ENCODE measurements at regions not wholly inside any gene's neighbourhood (a gene's known extent, or its start where the extent isn't known, plus 50 kb on each side); places are given as distances from the start of the nearest gene placed in this dataset.

GRCh38 chr5:112648264-112648663, 89.4 kb upstream of the APC start:
- no peak overlapping the region for H3K4me3 ChIP-seq
- no peaks in the 10 kb centered on the region for H3K9me3 ChIP-seq
- peaks cover 6% of the 10 kb centered on the region for H3K4me1 ChIP-seq (ENCODE audit: low read depth)
- DNase-seq (no peak), ATAC-seq (no peak)
- no peaks in the 10 kb centered on the region for H3K36me3 ChIP-seq (ENCODE audit: low read depth)
- TF ChIP-seq CTCF (IDR thresholded peaks at IDR 0.05) = no peak
- intact Hi-C loops (cut with DNase I, micrococcal nuclease) = no loop called here

- Histone ChIP-seq H3K36me3 (ENCODE audit: low read depth) (no peaks in the 10 kb centered on the region), H3K4me3 (no peak overlapping the region), H3K9me3 (no peaks in the 10 kb centered on the region), H3K4me1 (ENCODE audit: low read depth) (peaks cover 6% of the 10 kb centered on the region)
- TF ChIP-seq CTCF (IDR thresholded peaks at IDR 0.05) = no peak
- peak in 2 of 3 donors; percentile 52 to 83 for DNase-seq
- ATAC-seq = peak; percentile 98
- intact Hi-C loops (cut with DNase I, micrococcal nuclease) = no loop called here
These were observed 87.8 kb upstream of the APC start for GRCh38 chr5:112649882-112650281.

GRCh38 chr5:112653638-112654205, 84.0 kb upstream of the APC start:
- TF ChIP-seq CTCF (IDR thresholded peaks at IDR 0.05) = no peak
- DNase-seq (no peak), ATAC-seq (no peak)
- H3K36me3 ChIP-seq (ENCODE audit: low read depth) = no peaks in the 10 kb centered on the region
- H3K4me1 ChIP-seq (ENCODE audit: low read depth) = peaks cover 6% of the 10 kb centered on the region
- H3K4me3 ChIP-seq = no peak overlapping the region
- H3K9me3 ChIP-seq = no peaks in the 10 kb centered on the region
- intact Hi-C loops (cut with DNase I, micrococcal nuclease) = no loop called here

DNA sequence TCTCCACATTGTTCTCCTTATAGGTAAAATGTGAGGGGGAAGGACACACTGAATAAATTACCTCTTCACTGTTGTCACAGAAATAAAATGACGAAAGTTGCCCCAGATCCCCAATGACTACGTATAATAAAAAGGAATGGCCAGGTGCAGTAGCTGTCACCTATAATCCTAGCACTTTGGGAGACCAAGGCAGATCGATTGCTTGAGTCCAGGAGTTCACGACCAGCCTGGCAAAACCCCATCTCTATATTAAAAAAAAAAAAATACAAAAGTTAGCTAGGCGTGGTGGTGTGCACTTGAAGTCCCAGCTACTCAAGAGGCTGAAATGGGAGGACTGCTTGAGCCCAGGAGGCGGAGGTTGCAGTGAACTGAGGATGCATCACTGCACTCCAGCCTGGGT, 82.2 kb upstream of the APC start:
- no peak for ATAC-seq

GRCh38 chr5:112656451-112656850, 81.2 kb upstream of the APC start:
- Histone ChIP-seq H3K4me3 (no peak overlapping the region), H3K36me3 (ENCODE audit: low read depth) (no peaks in the 10 kb centered on the region), H3K4me1 (ENCODE audit: low read depth) (no peaks in the 10 kb centered on the region), H3K9me3 (peaks cover 7% of the 10 kb centered on the region)
- DNase-seq (no peak), ATAC-seq (no peak)
- no peak for TF ChIP-seq CTCF (IDR thresholded peaks at IDR 0.05)
- intact Hi-C loops (cut with DNase I, micrococcal nuclease) = no loop called here

More for the DNA sequence above, 82.2 kb upstream of the APC start:
- TF ChIP-seq CTCF (IDR thresholded peaks at IDR 0.05) = no peak
- Histone ChIP-seq H3K4me3 (no peak overlapping the region), H3K4me1 (ENCODE audit: low read depth) (no peaks in the 10 kb centered on the region), H3K9me3 (peaks cover 6% of the 10 kb centered on the region), H3K36me3 (ENCODE audit: low read depth) (no peaks in the 10 kb centered on the region)
- intact Hi-C loops (cut with DNase I, micrococcal nuclease) = no loop called here
- no peak for DNase-seq

DNA sequence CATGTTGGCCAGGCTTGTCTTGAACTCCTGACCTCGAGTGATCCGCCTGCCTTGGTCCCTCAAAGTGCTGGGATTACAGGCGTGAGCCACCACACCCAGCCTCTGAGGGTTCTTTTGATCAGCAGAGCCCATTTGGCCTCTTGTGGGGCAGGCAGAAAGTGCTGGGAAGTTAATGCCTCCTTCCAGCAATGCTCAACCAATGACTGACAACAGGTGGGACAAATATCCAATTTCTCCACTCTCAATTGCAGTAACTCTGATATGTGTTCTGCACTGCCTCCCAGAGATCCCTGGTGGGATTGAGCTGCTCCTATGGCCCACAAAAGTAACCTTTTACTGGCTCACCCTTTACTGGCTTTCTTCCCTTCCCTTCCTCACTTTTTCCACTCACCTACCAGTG, 79.9 kb upstream of the APC start:
- no peak for TF ChIP-seq CTCF (IDR thresholded peaks at IDR 0.05)
- no peaks in the 10 kb centered on the region for H3K4me1 ChIP-seq (ENCODE audit: low read depth)
- no peaks in the 10 kb centered on the region for H3K36me3 ChIP-seq (ENCODE audit: low read depth)
- intact Hi-C loops (cut with DNase I, micrococcal nuclease) = no loop called here
- no peak overlapping the region for H3K4me3 ChIP-seq
- ATAC-seq (no peak), DNase-seq (no peak)
- peaks cover 7% of the 10 kb centered on the region for H3K9me3 ChIP-seq
